Body of pancreas (tissue), 4 donors: ENCODE measurements at regions not wholly inside any gene's neighbourhood (a gene's known extent, or its start where the extent isn't known, plus 50 kb on each side); places are given as distances from the start of the nearest gene placed in this dataset.

Experiments
- ATAC-seq: fragments of 150-250 bp; one replicate; pipeline ENCODE4 v1.9.1; 2016
- DNase-seq, 4 donors: peaks; one replicate each; pipeline ENCODE4 v3.0.0-alpha.2; 2019
- H3K27ac ChIP-seq, 4 donors: fragments of 200-600 bp; sonication (generic); 1 replicate in 3 of 4; 2 replicates in 1 of 4; pipeline versions ENCODE4 v1.5.1 to v1.6.1; 2016 to 2019; ENCODE audit warnings: mild to moderate bottlenecking in 1 of 4, mixed read lengths in 1 of 4, moderate library complexity in 1 of 4
- H3K27me3 ChIP-seq, 2 donors: fragments of 200-600 bp; sonication (generic); one replicate each; pipeline ENCODE4 v1.6.0; 2016; ENCODE audit warnings: mild to moderate bottlenecking in 1 of 2
- H3K36me3 ChIP-seq, 2 donors: fragments of 200-600 bp; sonication (generic); replicated peaks in 1 of 2; 2 replicates each; pipeline ENCODE4 v1.5.1; 2016; ENCODE audit warnings: low read depth in 2 of 2; ENCODE audit not compliant: insufficient read depth in 1 of 2
- H3K4me1 ChIP-seq: fragments of 200-600 bp; sonication (generic); one replicate; pipeline ENCODE4 v1.6.0; 2016
- H3K4me3 ChIP-seq, 2 donors: fragments of 200-600 bp; sonication (generic); 1 replicate in 1 of 2; 2 replicates in 1 of 2; pipeline ENCODE4 v1.5.1; 2016 to 2019
- H3K9me3 ChIP-seq, 3 donors: fragments of 200-600 bp; sonication (generic); 1 replicate in 2 of 3; 2 replicates in 1 of 3; pipeline ENCODE4 v1.5.1; 2016
- CTCF ChIP-seq, 7 experiments: fragments of 450-650 bp in 4 of 7; fragments of 200-600 bp in 3 of 7; sonication (generic) in 3 of 7; IDR thresholded peaks; one replicate each; pipeline ENCODE4 v1.5.1; 2016 to 2019; ENCODE audit warnings: antibody characterized with exemption in 7 of 7
- POLR2A ChIP-seq, 3 donors: fragments of 450-650 bp; IDR thresholded peaks; one replicate each; pipeline ENCODE4 v1.6.1; 2016; ENCODE audit warnings: antibody characterized with exemption in 3 of 3, mild to moderate bottlenecking in 2 of 3
- WGBS, 2 donors: methylation state at CpG; one replicate each; pipeline ENCODE4 v1.1.5; 2017; 5-methylcytosine and 5-hydroxymethylcytosine counted together
- intact Hi-C: fragments of 100-400 bp; cut with DNase I; formaldehyde crosslinking; loops from one replicate; pipeline ENCODE4 v1.15.1; 2023

- TF ChIP-seq CTCF (IDR thresholded peaks at IDR 0.05) = no peak
- TF ChIP-seq POLR2A (IDR thresholded peaks at IDR 0.05) = no peak
- 41 to 54% methylated on average over 5 of the region's 5 CpGs for WGBS, 2 donors
- Histone ChIP-seq H3K9me3 (no peaks in the 10 kb centered on the region), H3K4me3 (no peak overlapping the region), H3K27me3 (no peaks in the 10 kb centered on the region), H3K27ac (peak overlapping the region; percentile 20 to 73 (median 62)), H3K4me1 (peaks cover 54% of the 10 kb centered on the region), H3K36me3 (no peaks in the 10 kb centered on the region)
- ATAC-seq (peak; percentile 41), DNase-seq (peak in 3 of 4 donors; percentile 28 to 50 (median 46))
- intact Hi-C loops = no loop called here
Measured at GRCh38 chr6:139540276-139540675, 165.8 kb upstream of the CITED2 start.

DNA sequence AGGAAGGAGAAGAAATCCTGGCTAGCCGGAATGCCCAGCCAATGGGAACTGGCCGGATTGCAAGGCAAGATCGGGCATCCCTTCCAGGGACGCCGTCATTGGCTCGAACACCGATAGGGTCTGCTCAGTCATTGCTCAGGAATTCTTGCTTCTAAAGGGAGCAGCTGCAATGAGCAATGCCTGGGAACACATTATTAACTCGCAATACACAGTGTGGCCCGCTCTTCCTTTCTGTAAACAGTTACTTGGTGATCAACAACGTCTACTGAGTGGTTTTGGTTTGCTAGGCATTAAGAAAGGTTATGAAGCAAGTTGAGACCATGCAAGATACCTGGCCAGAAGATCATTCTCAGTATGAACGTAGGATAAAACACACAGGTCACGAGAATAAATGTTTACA, 165.4 kb upstream of the CITED2 start:
- WGBS, 2 donors = 70 to 71% methylated on average over 12 of the region's 12 CpGs
- peak; percentile 71 to 86 (median 78) for DNase-seq
- Histone ChIP-seq H3K27ac (peak overlapping the region; percentile 20 to 73 (median 62)), H3K27me3 (no peaks in the 10 kb centered on the region), H3K9me3 (no peaks in the 10 kb centered on the region), H3K4me3 (no peak overlapping the region), H3K4me1 (peaks cover 52% of the 10 kb centered on the region), H3K36me3 (no peaks in the 10 kb centered on the region)
- intact Hi-C loops = no loop called here
- ATAC-seq = peak; percentile 89
- TF ChIP-seq POLR2A (IDR thresholded peaks at IDR 0.05) (peak in 1 of 3 donors; percentile 19), CTCF (IDR thresholded peaks at IDR 0.05) (no peak)

GRCh38 chr6:139538366-139538765, 163.9 kb upstream of the CITED2 start:
- Histone ChIP-seq H3K27me3 (no peaks in the 10 kb centered on the region), H3K4me3 (no peak overlapping the region), H3K9me3 (no peaks in the 10 kb centered on the region), H3K27ac (peak overlapping the region in 2 of 4 donors; percentile 49 to 69), H3K4me1 (peaks cover 66% of the 10 kb centered on the region), H3K36me3 (no peaks in the 10 kb centered on the region)
- DNase-seq (no peak), ATAC-seq (no peak)
- no peak for TF ChIP-seq CTCF (IDR thresholded peaks at IDR 0.05)
- TF ChIP-seq POLR2A (IDR thresholded peaks at IDR 0.05) = no peak
- intact Hi-C loops = no loop called here
- 94% methylated on average over 7 of the region's 7 CpGs for WGBS, 2 donors

DNA sequence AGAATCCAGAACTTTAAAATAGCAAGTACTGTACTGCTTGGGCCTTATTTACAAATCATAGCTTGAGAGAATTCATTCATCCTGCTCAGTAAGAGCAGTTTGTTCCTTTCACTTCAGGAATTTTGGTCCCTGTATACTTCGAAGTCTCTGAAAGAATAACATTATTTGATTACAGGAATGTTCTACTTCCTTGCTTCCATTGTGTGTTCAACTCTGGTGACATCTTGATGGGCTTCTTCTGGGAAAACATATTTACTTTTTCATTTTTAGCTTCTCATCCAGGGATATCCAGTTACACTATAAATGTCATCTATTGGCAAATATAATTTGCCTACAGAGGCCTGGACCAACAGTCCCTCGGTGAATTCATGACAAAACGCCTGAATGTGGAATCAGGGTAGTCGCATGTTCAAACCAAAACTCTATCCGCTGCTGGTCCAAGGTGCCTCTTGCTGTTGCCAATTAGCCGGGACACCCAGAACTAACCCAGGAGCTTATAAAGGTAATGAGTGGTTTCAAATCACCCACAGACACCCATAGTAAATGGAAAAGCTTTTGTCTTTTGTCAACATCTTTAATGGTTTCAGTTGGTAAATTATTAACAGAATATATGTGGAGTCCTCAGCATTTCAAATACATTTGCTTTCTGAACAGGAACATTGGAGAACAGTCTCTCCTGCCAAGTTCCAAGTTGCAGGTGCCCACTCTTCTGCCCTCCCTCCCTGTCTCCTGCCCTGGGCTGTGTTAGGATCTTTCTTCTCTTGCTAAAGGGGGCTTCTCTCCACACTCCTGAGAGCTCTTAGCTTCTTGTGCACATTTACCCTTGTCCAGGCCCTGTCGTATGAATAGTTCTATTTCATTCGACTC, 162.5 kb upstream of the CITED2 start:
- ATAC-seq (peak; percentile 41), DNase-seq (peak in 3 of 4 donors; percentile 53 to 60 (median 56))
- no peaks in the 10 kb centered on the region for H3K27me3 ChIP-seq
- no peaks in the 10 kb centered on the region for H3K36me3 ChIP-seq
- H3K4me3 ChIP-seq = no peak overlapping the region
- H3K27ac ChIP-seq = peak overlapping the region; percentile 49 to 84 (median 74)
- intact Hi-C loops = no loop called here
- no peaks in the 10 kb centered on the region for H3K9me3 ChIP-seq
- 28 to 38% methylated on average over 8 of the region's 8 CpGs for WGBS, 2 donors
- H3K4me1 ChIP-seq = peaks cover 71% of the 10 kb centered on the region
- TF ChIP-seq POLR2A (IDR thresholded peaks at IDR 0.05) (peak in 1 of 3 donors; percentile 24), CTCF (IDR thresholded peaks at IDR 0.05) (no peak)
